HEK293T (cell line): ENCODE measurements at regions not wholly inside any gene's neighbourhood (a gene's known extent, or its start where the extent isn't known, plus 50 kb on each side); places are given as distances from the start of the nearest gene placed in this dataset.

Experiments used
- CTCF ChIA-PET: fragments of 350-600 bp; formaldehyde crosslinking; extraction: SDS; loops from one replicate; lab custom pipeline; 2021; ENCODE audit warnings: antibody characterized with exemption, inconsistent platforms; lab: Yijun Ruan, JAX
- POLR2A ChIA-PET: fragments of 350-600 bp; formaldehyde crosslinking; extraction: SDS; loops from one replicate; lab custom pipeline; 2020; ENCODE audit warnings: antibody characterized with exemption, inconsistent platforms; lab: Yijun Ruan, JAX
- DNase-seq: peaks from one replicate; pipeline ENCODE4 v3.0.0; 2012; ENCODE audit warnings: mixed read lengths; ENCODE audit errors: extremely low spot score
- ARNT ChIP-seq: fragments of 450-650 bp; IDR thresholded peaks from 2 replicates; pipeline ENCODE4 v1.6.1; 2017; ENCODE audit warnings: mild to moderate bottlenecking
- BHLHE40 ChIP-seq: fragments of 450-650 bp; IDR thresholded peaks from 2 replicates; pipeline ENCODE4 v1.6.1; 2016; ENCODE audit warnings: mild to moderate bottlenecking, moderate library complexity, borderline replicate concordance
- CTBP1 ChIP-seq: fragments of 450-650 bp; IDR thresholded peaks from 2 replicates; pipeline ENCODE4 v1.6.1; 2016; ENCODE audit warnings: borderline replicate concordance
- ELF4 ChIP-seq: fragments of 450-650 bp; IDR thresholded peaks from 2 replicates; pipeline ENCODE4 v1.6.1; 2017; ENCODE audit warnings: antibody characterized with exemption
- FOXA1 ChIP-seq: fragments of 450-650 bp; IDR thresholded peaks from 2 replicates; pipeline ENCODE4 v1.6.1; 2016; ENCODE audit warnings: mild to moderate bottlenecking
- FOXK2 ChIP-seq: fragments of 450-650 bp; IDR thresholded peaks from 2 replicates; pipeline ENCODE4 v1.6.1; 2016; ENCODE audit warnings: mild to moderate bottlenecking
- FOXM1 ChIP-seq: fragments of 450-650 bp; IDR thresholded peaks from 2 replicates; pipeline ENCODE4 v1.6.1; 2017; ENCODE audit warnings: mild to moderate bottlenecking, borderline replicate concordance
- HDGF ChIP-seq: fragments of 450-650 bp; IDR thresholded peaks from 2 replicates; pipeline ENCODE4 v1.6.1; 2017; ENCODE audit warnings: antibody characterized with exemption, borderline replicate concordance
- L3MBTL2 ChIP-seq: fragments of 450-650 bp; conservative IDR thresholded peaks from 2 replicates; pipeline ENCODE4 v1.6.1; 2016; ENCODE audit warnings: mild to moderate bottlenecking
- LEF1 ChIP-seq: fragments of 450-650 bp; IDR thresholded peaks from 2 replicates; pipeline ENCODE4 v1.6.1; 2017; ENCODE audit warnings: mild to moderate bottlenecking, borderline replicate concordance
- NFRKB ChIP-seq: fragments of 450-650 bp; IDR thresholded peaks from 2 replicates; pipeline ENCODE4 v1.6.1; 2016; ENCODE audit warnings: mild to moderate bottlenecking, moderate library complexity
- PKNOX1 ChIP-seq: fragments of 450-650 bp; IDR thresholded peaks from 2 replicates; pipeline ENCODE4 v1.6.1; 2016
- SP1 ChIP-seq: fragments of 450-650 bp; IDR thresholded peaks from 2 replicates; pipeline ENCODE4 v1.6.1; 2017
- SUZ12 ChIP-seq: fragments of 450-650 bp; IDR thresholded peaks from 2 replicates; pipeline ENCODE4 v1.6.1; 2016; ENCODE audit warnings: mild to moderate bottlenecking
- TARDBP ChIP-seq: fragments of 450-650 bp; IDR thresholded peaks from 2 replicates; pipeline ENCODE4 v1.6.1; 2016
- ZNF384 ChIP-seq: fragments of 450-650 bp; IDR thresholded peaks from 2 replicates; pipeline ENCODE4 v1.6.1; 2016

GRCh38 chr5:144083185-144083584 is 87.3 kb downstream of the YIPF5 start:
- POLR2A ChIA-PET: no interaction called here
- no peak for TF ChIP-seq ZNF384
- TF ChIP-seq SUZ12: no peak
- TF ChIP-seq FOXA1: no peak
- TF ChIP-seq ARNT: no peak
- TF ChIP-seq HDGF: no peak
- TF ChIP-seq SP1: no peak
- no peak for TF ChIP-seq BHLHE40
- no peak for TF ChIP-seq LEF1
- no peak for TF ChIP-seq FOXK2
- TF ChIP-seq PKNOX1: no peak
- no peak for TF ChIP-seq FOXM1
- no peak for TF ChIP-seq NFRKB
- TF ChIP-seq L3MBTL2: no peak
- no peak for TF ChIP-seq ELF4
- TF ChIP-seq CTBP1: no peak
- TF ChIP-seq TARDBP: no peak
- no peak for DNase-seq
- CTCF ChIA-PET: no interaction called here

- TF ChIP-seq FOXM1: no peak
- no peak for DNase-seq
- ChIA-PET CTCF (no interaction called here), POLR2A (no interaction called here)
Measured at GRCh38 chr5:144084971-144085370, 85.5 kb downstream of the YIPF5 start.

GRCh38 chr5:144085381-144085780 is 85.1 kb downstream of the YIPF5 start:
- ChIA-PET CTCF (no interaction called here), POLR2A (no interaction called here)
- DNase-seq: no peak
- TF ChIP-seq ELF4 (no peak), SP1 (no peak), FOXM1 (no peak), FOXK2 (no peak), NFRKB (no peak), ARNT (no peak), L3MBTL2 (no peak), CTBP1 (no peak), LEF1 (no peak), PKNOX1 (no peak), TARDBP (no peak), ZNF384 (no peak), FOXA1 (no peak), HDGF (no peak), SUZ12 (no peak), BHLHE40 (no peak)

GRCh38 chr5:144086295-144086694 is 84.2 kb downstream of the YIPF5 start:
- ChIA-PET POLR2A (no interaction called here), CTCF (no interaction called here)
- DNase-seq: no peak

GRCh38 chr5:144087576-144087975 is 82.9 kb downstream of the YIPF5 start:
- no peak for DNase-seq
- no peak for TF ChIP-seq FOXM1
- TF ChIP-seq ELF4: no peak
- TF ChIP-seq NFRKB: no peak
- no peak for TF ChIP-seq SP1
- TF ChIP-seq TARDBP: no peak
- TF ChIP-seq FOXA1: no peak
- no peak for TF ChIP-seq ARNT
- TF ChIP-seq HDGF: no peak
- TF ChIP-seq SUZ12: no peak
- TF ChIP-seq FOXK2: no peak
- no peak for TF ChIP-seq LEF1
- TF ChIP-seq BHLHE40: no peak
- TF ChIP-seq L3MBTL2: no peak
- no peak for TF ChIP-seq PKNOX1
- no peak for TF ChIP-seq ZNF384
- no peak for TF ChIP-seq CTBP1
- POLR2A ChIA-PET: interaction anchor here (1.4 kb wide), 1 partner anchor 83 kb away, joined by 3 read pairs; the partner anchor contains the start of genes KCTD16 and YIPF5
- CTCF ChIA-PET: interaction anchor here (0.6 to 1.2 kb wide), 2 partner anchors 44 to 184 kb away, joined by 3 to 4 read pairs; no protein-coding TSS in a partner anchor

More at GRCh38 chr5:144086295-144086694, 84.2 kb downstream of the YIPF5 start:
- TF ChIP-seq FOXA1 (no peak), TARDBP (no peak), FOXM1 (no peak), SP1 (no peak), NFRKB (no peak), CTBP1 (no peak), LEF1 (no peak), SUZ12 (no peak), ELF4 (no peak)

GRCh38 chr5:144088206-144089064 is 82.0 kb downstream of the YIPF5 start:
- DNase-seq: no peak
- CTCF ChIA-PET: interaction anchor here (0.6 to 1.2 kb wide), 2 partner anchors 43 to 185 kb away, joined by 3 to 4 read pairs; no protein-coding TSS in a partner anchor
- POLR2A ChIA-PET: interaction anchor here (1.4 kb wide), 1 partner anchor 82 kb away, joined by 3 read pairs; the partner anchor contains the start of genes KCTD16 and YIPF5
- no peak for TF ChIP-seq LEF1
- TF ChIP-seq NFRKB: no peak
- TF ChIP-seq BHLHE40: no peak
- TF ChIP-seq PKNOX1: no peak
- no peak for TF ChIP-seq FOXK2
- TF ChIP-seq TARDBP: no peak
- no peak for TF ChIP-seq CTBP1
- TF ChIP-seq L3MBTL2: no peak
- no peak for TF ChIP-seq SP1
- TF ChIP-seq FOXM1: no peak
- no peak for TF ChIP-seq SUZ12
- no peak for TF ChIP-seq FOXA1
- TF ChIP-seq ARNT: no peak
